ENCODE measurements at regions not wholly inside any gene's neighbourhood (a gene's known extent, or its start where the extent isn't known, plus 50 kb on each side); places are given as distances from the start of the nearest gene placed in this dataset.
"Not testable (repeated sequence)": the region's sequence is repeated elsewhere in the genome, so short reads cannot be mapped to it uniquely, and the experiment has no call there.

GRCh38 chr4:22625311-22625710 lies 67.4 kb upstream of the GBA3 start:
- DNase-seq: no peak
- TF ChIP-seq CTCF (IDR thresholded peaks at IDR 0.05) (no peak), POLR2A (IDR thresholded peaks at IDR 0.05) (no peak)
- Histone ChIP-seq H3K4me3 (no peak overlapping the region), H3K36me3 (no peaks in the 10 kb centered on the region), H3K27ac (no peak overlapping the region), H3K9me3 (no peaks in the 10 kb centered on the region), H3K27me3 (no peaks in the 10 kb centered on the region), H3K4me1 (no peaks in the 10 kb centered on the region)
- intact Hi-C loops (cut with DNase I): no loop called here
- whole genome bisulfite sequencing, 2 donors: 33 to 41% methylated on average over 3 of the region's 3 CpGs

- H3K4me1 ChIP-seq; H3K9me3 ChIP-seq; H3K36me3 ChIP-seq; intact Hi-C loops (cut with DNase I); DNase-seq; H3K4me3 ChIP-seq; H3K27ac ChIP-seq; H3K27me3 ChIP-seq: not testable (repeated sequence)
Observed at GRCh38 chr4:22627851-22628250, 64.9 kb upstream of the GBA3 start.

GRCh38 chr4:22630161-22630975 lies 62.4 kb upstream of the GBA3 start:
- H3K9me3 ChIP-seq; DNase-seq; H3K27ac ChIP-seq; H3K27me3 ChIP-seq; H3K4me1 ChIP-seq; H3K4me3 ChIP-seq; intact Hi-C loops (cut with DNase I); H3K36me3 ChIP-seq: not testable (repeated sequence)
- WGBS, 2 donors: 76 to 83% methylated on average over 11 of the region's 11 CpGs

- H3K9me3 ChIP-seq; H3K27me3 ChIP-seq; H3K27ac ChIP-seq; DNase-seq; H3K36me3 ChIP-seq; H3K4me3 ChIP-seq; H3K4me1 ChIP-seq; intact Hi-C loops (cut with DNase I): not testable (repeated sequence)
- WGBS, 2 donors: 67 to 92% methylated on average over 5 of the region's 5 CpGs
Observed at GRCh38 chr4:22631167-22631566, 61.6 kb upstream of the GBA3 start.

GRCh38 chr4:22634541-22635181 lies 58.1 kb upstream of the GBA3 start:
- WGBS, 2 donors: 87 to 91% methylated on average over 4 to 21 of the region's 69 CpGs

GRCh38 chr4:22635182-22635549 lies 57.6 kb upstream of the GBA3 start:
- H3K4me1 ChIP-seq; H3K36me3 ChIP-seq; DNase-seq; H3K27ac ChIP-seq; H3K9me3 ChIP-seq; intact Hi-C loops (cut with DNase I); H3K4me3 ChIP-seq; H3K27me3 ChIP-seq: not testable (repeated sequence)
- 77 to 92% methylated on average over 4 of the region's 4 CpGs for WGBS, 2 donors

More at GRCh38 chr4:22634541-22635181, 58.1 kb upstream of the GBA3 start:
- DNase-seq: no peak
- TF ChIP-seq CTCF (IDR thresholded peaks at IDR 0.05): no peak
- TF ChIP-seq POLR2A (IDR thresholded peaks at IDR 0.05): no peak
- intact Hi-C loops (cut with DNase I): no loop called here
- Histone ChIP-seq H3K4me1 (no peaks in the 10 kb centered on the region), H3K9me3 (no peaks in the 10 kb centered on the region), H3K36me3 (no peaks in the 10 kb centered on the region), H3K27ac (no peak overlapping the region), H3K27me3 (no peaks in the 10 kb centered on the region), H3K4me3 (no peak overlapping the region)

GRCh38 chr4:22635692-22636091 lies 57.0 kb upstream of the GBA3 start:
- Histone ChIP-seq H3K36me3 (no peaks in the 10 kb centered on the region), H3K27ac (no peak overlapping the region), H3K27me3 (no peaks in the 10 kb centered on the region), H3K4me3 (no peak overlapping the region), H3K4me1 (no peaks in the 10 kb centered on the region), H3K9me3 (peaks cover 0 to 9% (median 5%) of the 10 kb centered on the region in 3 donors)
- DNase-seq: no peak
- TF ChIP-seq CTCF (IDR thresholded peaks at IDR 0.05): no peak
- 95 to 96% methylated on average over 4 to 5 of the region's 5 CpGs for WGBS, 2 donors
- intact Hi-C loops (cut with DNase I): no loop called here
